GM23338 (cell line): ENCODE measurements at regions not wholly inside any gene's neighbourhood (a gene's known extent, or its start where the extent isn't known, plus 50 kb on each side); places are given as distances from the start of the nearest gene placed in this dataset.

Experiments
- ATAC-seq: fragments of 200-7000 bp; cut with Tn5 transposase; 3 replicates; pipeline ENCODE4 v1.9.1; 2020
- DNase-seq: peaks from one replicate; pipeline ENCODE4 v3.0.0-alpha.2; 2015; ENCODE audit warnings: low spot score
- H2AFZ ChIP-seq: fragments of 200-600 bp; sonication (generic); 2 replicates; pipeline ENCODE4 v1.8.0; 2016; ENCODE audit warnings: antibody characterized with exemption, mild to moderate bottlenecking, moderate library complexity
- H3F3A ChIP-seq: fragments of 200-600 bp; sonication (generic); replicated peaks from 2 replicates; pipeline ENCODE4 v1.8.0; 2017; ENCODE audit warnings: antibody characterized with exemption, mixed run types, low read depth
- H3K27ac ChIP-seq: fragments of 200-600 bp; sonication (generic); 2 replicates; pipeline ENCODE4 v1.6.1; 2016; ENCODE audit warnings: low read depth
- H3K27me3 ChIP-seq: fragments of 200-600 bp; sonication (generic); 2 replicates; pipeline ENCODE4 v1.8.0; 2016; ENCODE audit warnings: mild to moderate bottlenecking, mixed run types, moderate library complexity; ENCODE audit not compliant: insufficient read depth
- H3K36me3 ChIP-seq: fragments of 200-600 bp; sonication (generic); 2 replicates; pipeline ENCODE4 v1.8.0; 2016; ENCODE audit warnings: mild to moderate bottlenecking; ENCODE audit not compliant: insufficient read depth
- H3K4me1 ChIP-seq: fragments of 200-600 bp; sonication (generic); 2 replicates; pipeline ENCODE4 v1.8.0; 2016; ENCODE audit warnings: mild to moderate bottlenecking, moderate library complexity; ENCODE audit not compliant: insufficient read depth
- H3K4me2 ChIP-seq: fragments of 200-600 bp; sonication (generic); 2 replicates; pipeline ENCODE4 v1.7.1; 2017; ENCODE audit warnings: mixed run types
- H3K4me3 ChIP-seq: fragments of 200-600 bp; sonication (generic); 2 replicates; pipeline ENCODE4 v1.6.1; 2016; ENCODE audit warnings: mixed run types
- H3K79me2 ChIP-seq: fragments of 200-600 bp; sonication (generic); replicated peaks from 2 replicates; pipeline ENCODE4 v1.8.0; 2017; ENCODE audit warnings: mild to moderate bottlenecking; ENCODE audit not compliant: insufficient read depth
- H3K9me2 ChIP-seq: fragments of 200-600 bp; sonication (generic); 2 replicates; pipeline ENCODE4 v1.8.0; 2017; ENCODE audit not compliant: insufficient read depth
- H4K20me1 ChIP-seq: fragments of 200-600 bp; sonication (generic); replicated peaks from 2 replicates; pipeline ENCODE4 v1.8.0; 2017; ENCODE audit warnings: mild to moderate bottlenecking; ENCODE audit not compliant: insufficient read depth
- H3K27ac Mint-ChIP-seq: 2 replicates; pipeline ENCODE4 v1.8.0; 2020; ENCODE audit warnings: inconsistent platforms, mild to moderate bottlenecking, moderate library complexity, mixed read lengths
- H3K27me3 Mint-ChIP-seq: 3 replicates; pipeline ENCODE4 v1.8.0; 2022; ENCODE audit warnings: low read depth, mild to moderate bottlenecking, moderate library complexity, mixed read lengths, inconsistent platforms; ENCODE audit not compliant: insufficient read depth, poor library complexity
- H3K36me3 Mint-ChIP-seq: 3 replicates; pipeline ENCODE4 v1.8.0; 2021; ENCODE audit warnings: low read depth, mild to moderate bottlenecking, inconsistent platforms, moderate library complexity, mixed read lengths
- H3K4me1 Mint-ChIP-seq: 3 replicates; pipeline ENCODE4 v1.8.0; 2020; ENCODE audit warnings: mild to moderate bottlenecking, inconsistent platforms, mixed read lengths
- H3K4me3 Mint-ChIP-seq: 3 replicates; pipeline ENCODE4 v1.8.0; 2021; ENCODE audit warnings: moderate library complexity, mild to moderate bottlenecking, inconsistent platforms, mixed read lengths
- H3K9me3 Mint-ChIP-seq: 3 replicates; pipeline ENCODE4 v1.8.0; 2020; ENCODE audit warnings: moderate library complexity, mild to moderate bottlenecking, inconsistent platforms, mixed read lengths
- CREB1 ChIP-seq: fragments of 250-450 bp; sonication (Bioruptor Pico); IDR thresholded peaks from 2 replicates; pipeline ENCODE4 v1.5.0; 2020; ENCODE audit warnings: low read depth, mild to moderate bottlenecking, moderate library complexity
- NANOG ChIP-seq: IDR thresholded peaks from 2 replicates; pipeline ENCODE4 v1.6.1; 2016; ENCODE audit warnings: antibody characterized with exemption, borderline replicate concordance
- STAT1 ChIP-seq: IDR thresholded peaks from one replicate; pipeline ENCODE4 v1.6.1; 2016; ENCODE audit warnings: antibody characterized with exemption; ENCODE audit not compliant: unreplicated experiment
- ZNF114 ChIP-seq: fragments of 250-450 bp; sonication (Bioruptor Pico); IDR thresholded peaks from 2 replicates; pipeline ENCODE4 v1.5.0; 2020; ENCODE audit warnings: mild to moderate bottlenecking, moderate library complexity
- ZNF331 ChIP-seq: fragments of 250-450 bp; sonication (Bioruptor Pico); IDR thresholded peaks from 2 replicates; pipeline ENCODE4 v1.5.0; 2020; ENCODE audit warnings: low read depth, mild to moderate bottlenecking, moderate library complexity
- ZNF462 ChIP-seq: fragments of 250-450 bp; sonication (Bioruptor Pico); IDR thresholded peaks from 2 replicates; pipeline ENCODE4 v1.5.0; 2020; ENCODE audit warnings: mild to moderate bottlenecking, moderate library complexity
- TF ChIP-seq, protein P1 (sequence below): IDR thresholded peaks from one replicate; pipeline ENCODE4 v1.6.1; 2018; ENCODE audit warnings: antibody characterized with exemption; ENCODE audit not compliant: unreplicated experiment
- TF ChIP-seq, protein P2 (sequence below), 2 experiments: fragments of 200-600 bp in 1 of 2; sonication (generic) in 1 of 2; conservative IDR thresholded peaks; 2 replicates each; pipeline versions ENCODE4 v1.5.1 to v1.6.1; 2016 to 2017; ENCODE audit warnings: antibody characterized with exemption in 2 of 2, low read depth in 2 of 2, mild to moderate bottlenecking in 2 of 2, moderate library complexity in 1 of 2

DNA sequence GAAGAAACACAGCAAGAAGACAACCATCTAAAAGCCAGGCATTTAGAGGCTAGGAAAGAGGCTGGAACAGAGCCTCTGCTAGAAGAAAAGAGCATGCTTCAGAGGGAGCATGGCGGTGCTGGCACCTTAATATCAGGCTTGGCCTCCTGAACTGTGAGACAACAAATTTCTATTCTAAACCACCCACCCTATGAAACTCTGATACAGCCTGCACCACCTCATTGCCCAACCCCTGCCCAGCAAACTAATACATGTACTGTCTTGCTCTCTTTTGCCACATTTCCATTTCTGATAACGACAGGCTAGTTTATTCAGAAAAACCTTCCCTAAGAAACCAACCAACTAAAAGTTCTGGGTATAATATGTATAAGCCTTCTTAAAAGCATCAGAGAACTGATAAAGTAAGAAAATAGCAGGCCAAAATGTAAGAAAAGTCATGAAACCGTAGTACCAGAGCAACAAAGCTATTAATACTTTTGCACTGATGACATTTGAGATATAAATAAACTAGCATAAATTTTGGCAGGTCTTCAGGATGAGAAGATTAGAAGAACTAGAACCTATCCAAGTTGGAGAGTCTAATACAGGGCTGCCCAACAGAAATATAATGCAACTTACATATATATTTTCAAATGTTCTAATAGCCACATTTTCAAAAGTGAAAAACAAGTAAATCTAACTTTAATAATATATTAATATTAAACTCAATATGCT lies 184.7 kb upstream of the HSF2 start:
- peaks cover 4% of the 10 kb centered on the region; the same call in 2 of the 3 replicates for H3K4me1 Mint-ChIP-seq
- Histone ChIP-seq H3K4me2 (no peak overlapping the region), H3K4me3 (no peak overlapping the region), H3K79me2 (no peaks in the 10 kb centered on the region), H3K4me1 (no peaks in the 10 kb centered on the region), H3K27ac (no peak overlapping the region), H3K9me2 (no peaks in the 10 kb centered on the region), H3K36me3 (no peaks in the 10 kb centered on the region), H3K27me3 (no peaks in the 10 kb centered on the region), H4K20me1 (no peaks in the 10 kb centered on the region), H2AFZ (no peak overlapping the region), H3F3A (no peaks in the 10 kb centered on the region)
- TF ChIP-seq, protein P1, sequence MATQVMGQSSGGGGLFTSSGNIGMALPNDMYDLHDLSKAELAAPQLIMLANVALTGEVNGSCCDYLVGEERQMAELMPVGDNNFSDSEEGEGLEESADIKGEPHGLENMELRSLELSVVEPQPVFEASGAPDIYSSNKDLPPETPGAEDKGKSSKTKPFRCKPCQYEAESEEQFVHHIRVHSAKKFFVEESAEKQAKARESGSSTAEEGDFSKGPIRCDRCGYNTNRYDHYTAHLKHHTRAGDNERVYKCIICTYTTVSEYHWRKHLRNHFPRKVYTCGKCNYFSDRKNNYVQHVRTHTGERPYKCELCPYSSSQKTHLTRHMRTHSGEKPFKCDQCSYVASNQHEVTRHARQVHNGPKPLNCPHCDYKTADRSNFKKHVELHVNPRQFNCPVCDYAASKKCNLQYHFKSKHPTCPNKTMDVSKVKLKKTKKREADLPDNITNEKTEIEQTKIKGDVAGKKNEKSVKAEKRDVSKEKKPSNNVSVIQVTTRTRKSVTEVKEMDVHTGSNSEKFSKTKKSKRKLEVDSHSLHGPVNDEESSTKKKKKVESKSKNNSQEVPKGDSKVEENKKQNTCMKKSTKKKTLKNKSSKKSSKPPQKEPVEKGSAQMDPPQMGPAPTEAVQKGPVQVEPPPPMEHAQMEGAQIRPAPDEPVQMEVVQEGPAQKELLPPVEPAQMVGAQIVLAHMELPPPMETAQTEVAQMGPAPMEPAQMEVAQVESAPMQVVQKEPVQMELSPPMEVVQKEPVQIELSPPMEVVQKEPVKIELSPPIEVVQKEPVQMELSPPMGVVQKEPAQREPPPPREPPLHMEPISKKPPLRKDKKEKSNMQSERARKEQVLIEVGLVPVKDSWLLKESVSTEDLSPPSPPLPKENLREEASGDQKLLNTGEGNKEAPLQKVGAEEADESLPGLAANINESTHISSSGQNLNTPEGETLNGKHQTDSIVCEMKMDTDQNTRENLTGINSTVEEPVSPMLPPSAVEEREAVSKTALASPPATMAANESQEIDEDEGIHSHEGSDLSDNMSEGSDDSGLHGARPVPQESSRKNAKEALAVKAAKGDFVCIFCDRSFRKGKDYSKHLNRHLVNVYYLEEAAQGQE: no peak
- TF ChIP-seq STAT1 (no peak), ZNF331 (CRISPR knock-in tag) (no peak)
- TF ChIP-seq, protein P2, sequence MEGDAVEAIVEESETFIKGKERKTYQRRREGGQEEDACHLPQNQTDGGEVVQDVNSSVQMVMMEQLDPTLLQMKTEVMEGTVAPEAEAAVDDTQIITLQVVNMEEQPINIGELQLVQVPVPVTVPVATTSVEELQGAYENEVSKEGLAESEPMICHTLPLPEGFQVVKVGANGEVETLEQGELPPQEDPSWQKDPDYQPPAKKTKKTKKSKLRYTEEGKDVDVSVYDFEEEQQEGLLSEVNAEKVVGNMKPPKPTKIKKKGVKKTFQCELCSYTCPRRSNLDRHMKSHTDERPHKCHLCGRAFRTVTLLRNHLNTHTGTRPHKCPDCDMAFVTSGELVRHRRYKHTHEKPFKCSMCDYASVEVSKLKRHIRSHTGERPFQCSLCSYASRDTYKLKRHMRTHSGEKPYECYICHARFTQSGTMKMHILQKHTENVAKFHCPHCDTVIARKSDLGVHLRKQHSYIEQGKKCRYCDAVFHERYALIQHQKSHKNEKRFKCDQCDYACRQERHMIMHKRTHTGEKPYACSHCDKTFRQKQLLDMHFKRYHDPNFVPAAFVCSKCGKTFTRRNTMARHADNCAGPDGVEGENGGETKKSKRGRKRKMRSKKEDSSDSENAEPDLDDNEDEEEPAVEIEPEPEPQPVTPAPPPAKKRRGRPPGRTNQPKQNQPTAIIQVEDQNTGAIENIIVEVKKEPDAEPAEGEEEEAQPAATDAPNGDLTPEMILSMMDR (conservative IDR thresholded peaks at IDR 0.05; ENCODE audit: low read depth in 2 of 2): no peak
- H3K36me3 Mint-ChIP-seq: no peaks in the 10 kb centered on the region
- no peaks in the 10 kb centered on the region for H3K9me3 Mint-ChIP-seq
- ATAC-seq (no peak), DNase-seq (no peak)
- H3K27ac Mint-ChIP-seq: no peak overlapping the region
- H3K27me3 Mint-ChIP-seq: no peaks in the 10 kb centered on the region
- no peak overlapping the region for H3K4me3 Mint-ChIP-seq

- Mint-ChIP-seq H3K4me1 (peaks cover 4% of the 10 kb centered on the region; the same call in 2 of the 3 replicates), H3K4me3 (no peak overlapping the region), H3K27me3 (no peaks in the 10 kb centered on the region), H3K27ac (no peak overlapping the region), H3K36me3 (no peaks in the 10 kb centered on the region), H3K9me3 (no peaks in the 10 kb centered on the region)
- Histone ChIP-seq H3F3A (no peaks in the 10 kb centered on the region), H3K9me2 (no peaks in the 10 kb centered on the region), H2AFZ (no peak overlapping the region), H3K79me2 (no peaks in the 10 kb centered on the region), H4K20me1 (no peaks in the 10 kb centered on the region), H3K4me1 (no peaks in the 10 kb centered on the region), H3K36me3 (no peaks in the 10 kb centered on the region), H3K27ac (no peak overlapping the region), H3K4me2 (no peak overlapping the region), H3K4me3 (no peak overlapping the region), H3K27me3 (no peaks in the 10 kb centered on the region)
- DNase-seq: no peak
- no peak for ATAC-seq
- TF ChIP-seq ZNF114 (CRISPR knock-in tag) (no peak), NANOG (no peak), STAT1 (no peak), ZNF462 (CRISPR knock-in tag) (no peak), CREB1 (no peak)
Measured at GRCh38 chr6:122220254-122220653, 179.2 kb upstream of the HSF2 start.
